ENCODE measurements at regions not wholly inside any gene's neighbourhood (a gene's known extent, or its start where the extent isn't known, plus 50 kb on each side); places are given as distances from the start of the nearest gene placed in this dataset.

- TF ChIP-seq ZNF556 (CRISPR knock-in tag; IDR thresholded peaks at IDR 0.05; ENCODE audit: borderline replicate concordance) (no peak), ZNF446 (CRISPR knock-in tag; IDR thresholded peaks at IDR 0.05) (no peak), SMARCC2 (IDR thresholded peaks at IDR 0.05) (no peak), XRCC5 (optimal IDR thresholded peaks at IDR 0.05; ENCODE audit: low read length) (no peak), CSRNP2 (CRISPR knock-in tag; conservative IDR thresholded peaks at IDR 0.05; ENCODE audit: low read depth) (no peak), SRSF9 (IDR thresholded peaks at IDR 0.05; ENCODE audit: borderline replicate concordance, insufficient read depth, low read depth, low read length, poor library complexity, severe bottlenecking) (no peak), SRSF1 (optimal IDR thresholded peaks at IDR 0.05; ENCODE audit: low read depth, low read length) (no peak), FOXJ3 (CRISPR knock-in tag; IDR thresholded peaks at IDR 0.05; ENCODE audit: borderline replicate concordance) (no peak), ZFP90 (CRISPR knock-in tag; IDR thresholded peaks at IDR 0.05; ENCODE audit: borderline replicate concordance) (peak; percentile 31; the same call in 1 of the 2 replicates), MYC (CRISPR knock-in tag; IDR thresholded peaks at IDR 0.05; ENCODE audit: borderline replicate concordance) (no peak), BCL3 (CRISPR knock-in tag; IDR thresholded peaks at IDR 0.05) (no peak), REST (IDR thresholded peaks at IDR 0.05; ENCODE audit: borderline replicate concordance in 1 of 2, low read depth in 1 of 2, low read length in 2 of 2) (no peak), MED8 (CRISPR knock-in tag; IDR thresholded peaks at IDR 0.05; ENCODE audit: insufficient replicate concordance) (no peak), HMGXB4 (CRISPR knock-in tag; IDR thresholded peaks at IDR 0.05; ENCODE audit: borderline replicate concordance in 1 of 2, low read depth in 1 of 2) (0 out of 4 replicates have a peak, but pooled peaks of 1 of the 2 experiments have one; percentile 27)
Observed at GRCh38 chr3:177345049-177345972, 148.0 kb upstream of the TBL1XR1 start (continued).
